ENCODE measurements at regions not wholly inside any gene's neighbourhood (a gene's known extent, or its start where the extent isn't known, plus 50 kb on each side); places are given as distances from the start of the nearest gene placed in this dataset.
A peak's percentile ranks its signal among the peaks of the same experiment; 100 is the strongest.
"Not testable (repeated sequence)": the region's sequence is repeated elsewhere in the genome, so short reads cannot be mapped to it uniquely, and the experiment has no call there.

- peak; percentile 23 for ATAC-seq (ENCODE audit: low read depth)
- Mint-ChIP-seq H3K27ac (peak overlapping the region; percentile 64), H3K4me1 (peaks cover 42% of the 10 kb centered on the region), H3K4me3 (peak overlapping the region; percentile 80), H3K9me3 (no peaks in the 10 kb centered on the region), H3K36me3 (peaks cover 12% of the 10 kb centered on the region), H3K27me3 (no peaks in the 10 kb centered on the region)
- POLR2A ChIA-PET, result interaction anchor here (0.6 to 5.9 kb wide), 11 partner anchors 12 to 230 kb away, joined by 3 to 60 read pairs (median 6); partner anchors contain the start of gene RNF38
- DNase-seq, result peak; percentile 74
Observed at GRCh38 chr9:36486933-36487481, 85.7 kb upstream of the MELK start.

GRCh38 chr9:36486329-36486932 lies 86.3 kb upstream of the MELK start:
- POLR2A ChIA-PET, result interaction anchor here (0.6 to 5.9 kb wide), 10 partner anchors 12 to 229 kb away, joined by 3 to 60 read pairs (median 5); partner anchors contain the start of gene RNF38
- H3K9me3 Mint-ChIP-seq, result no peaks in the 10 kb centered on the region
- H3K36me3 Mint-ChIP-seq, result peaks cover 14% of the 10 kb centered on the region
- H3K4me3 Mint-ChIP-seq, result peak overlapping the region; percentile 80
- ATAC-seq (ENCODE audit: low read depth), result no peak
- no peak for DNase-seq
- H3K4me1 Mint-ChIP-seq, result peaks cover 42% of the 10 kb centered on the region
- H3K27me3 Mint-ChIP-seq, result no peaks in the 10 kb centered on the region
- peak overlapping the region; percentile 64 for H3K27ac Mint-ChIP-seq

- POLR2A ChIA-PET, result interaction anchor here (0.6 to 5.9 kb wide), 10 partner anchors 11 to 228 kb away, joined by 3 to 60 read pairs (median 4); partner anchors contain the start of gene RNF38
- DNase-seq, result no peak
- ATAC-seq (ENCODE audit: low read depth), result no peak
- peaks cover 14% of the 10 kb centered on the region for H3K36me3 Mint-ChIP-seq
- no peaks in the 10 kb centered on the region for H3K9me3 Mint-ChIP-seq
- peak overlapping the region; percentile 64 for H3K27ac Mint-ChIP-seq
- no peaks in the 10 kb centered on the region for H3K27me3 Mint-ChIP-seq
- peaks cover 43% of the 10 kb centered on the region for H3K4me1 Mint-ChIP-seq
- H3K4me3 Mint-ChIP-seq, result peak overlapping the region; percentile 80
Observed at GRCh38 chr9:36485647-36486328, 85.7 kb upstream of the RNF38 start.

GRCh38 chr9:36484124-36484523 lies 84.1 kb upstream of the RNF38 start:
- POLR2A ChIA-PET, result interaction anchor here (5.9 kb wide), 1 partner anchor 26 kb away, joined by 60 read pairs; no protein-coding TSS in a partner anchor
- ATAC-seq (ENCODE audit: low read depth), result no peak
- Mint-ChIP-seq H3K27ac (no peak overlapping the region), H3K9me3 (no peaks in the 10 kb centered on the region), H3K27me3 (no peaks in the 10 kb centered on the region), H3K4me3 (no peak overlapping the region), H3K4me1 (peaks cover 37% of the 10 kb centered on the region), H3K36me3 (peaks cover 17% of the 10 kb centered on the region)
- no peak for DNase-seq

GRCh38 chr9:36479101-36479500 lies 79.0 kb upstream of the RNF38 start:
- H3K4me3 Mint-ChIP-seq, result no peak overlapping the region
- no peak overlapping the region for H3K27ac Mint-ChIP-seq

GRCh38 chr9:36471359-36471758 lies 71.3 kb upstream of the RNF38 start:
- Mint-ChIP-seq H3K9me3 (no peaks in the 10 kb centered on the region), H3K27me3 (no peaks in the 10 kb centered on the region), H3K4me1 (peaks cover 29% of the 10 kb centered on the region), H3K4me3 (peak overlapping the region; percentile 94), H3K27ac (peak overlapping the region; percentile 93), H3K36me3 (peaks cover 22% of the 10 kb centered on the region)
- no peak for ATAC-seq (ENCODE audit: low read depth)
- POLR2A ChIA-PET, result interaction anchor here (1.0 to 3.2 kb wide), 4 partner anchors 11 to 71 kb away, joined by 3 to 33 read pairs (median 5); partner anchors contain the start of gene RNF38
- no peak for DNase-seq

More at GRCh38 chr9:36479101-36479500, 79.0 kb upstream of the RNF38 start:
- H3K27me3 Mint-ChIP-seq, result no peaks in the 10 kb centered on the region
- no peaks in the 10 kb centered on the region for H3K9me3 Mint-ChIP-seq
- peaks cover 13% of the 10 kb centered on the region for H3K36me3 Mint-ChIP-seq
- ATAC-seq (ENCODE audit: low read depth) (no peak), DNase-seq (no peak)
- H3K4me1 Mint-ChIP-seq, result peaks cover 10% of the 10 kb centered on the region
- POLR2A ChIA-PET, result interaction anchor here (1.0 to 1.3 kb wide), 2 partner anchors 9 to 21 kb away, joined by 5 to 6 read pairs; no protein-coding TSS in a partner anchor

GRCh38 chr9:36470643-36471290 lies 70.7 kb upstream of the RNF38 start:
- ATAC-seq (ENCODE audit: low read depth), result peak; percentile 96
- peak; percentile 66 for DNase-seq
- peaks cover 29% of the 10 kb centered on the region for H3K4me1 Mint-ChIP-seq
- no peaks in the 10 kb centered on the region for H3K27me3 Mint-ChIP-seq
- POLR2A ChIA-PET, result interaction anchor here (0.7 to 3.2 kb wide), 5 partner anchors 10 to 79 kb away, joined by 3 to 33 read pairs (median 6); partner anchors contain the start of gene RNF38
- H3K4me3 Mint-ChIP-seq, result peak overlapping the region; percentile 94
- H3K9me3 Mint-ChIP-seq, result no peaks in the 10 kb centered on the region
- H3K36me3 Mint-ChIP-seq, result peaks cover 20% of the 10 kb centered on the region
- peak overlapping the region; percentile 93 for H3K27ac Mint-ChIP-seq

- Mint-ChIP-seq H3K4me3 (no peak overlapping the region), H3K4me1 (peaks cover 43% of the 10 kb centered on the region), H3K27me3 (no peaks in the 10 kb centered on the region), H3K9me3 (no peaks in the 10 kb centered on the region), H3K27ac (no peak overlapping the region), H3K36me3 (peaks cover 32% of the 10 kb centered on the region)
- no peak for ATAC-seq (ENCODE audit: low read depth)
- POLR2A ChIA-PET, result no interaction called here
- DNase-seq, result no peak
Observed at GRCh38 chr9:36463467-36463866, 63.4 kb upstream of the RNF38 start.

GRCh38 chr9:36462245-36462644 lies 62.2 kb upstream of the RNF38 start:
- POLR2A ChIA-PET, result interaction anchor here (0.7 kb wide), 1 partner anchor 55 kb away, joined by 4 read pairs; no protein-coding TSS in a partner anchor
- peaks cover 28% of the 10 kb centered on the region for H3K36me3 Mint-ChIP-seq
- H3K27ac Mint-ChIP-seq, result no peak overlapping the region
- H3K9me3 Mint-ChIP-seq, result no peaks in the 10 kb centered on the region
- H3K4me3 Mint-ChIP-seq, result no peak overlapping the region
- ATAC-seq (ENCODE audit: low read depth) (no peak), DNase-seq (no peak)
- H3K4me1 Mint-ChIP-seq, result peaks cover 51% of the 10 kb centered on the region
- no peaks in the 10 kb centered on the region for H3K27me3 Mint-ChIP-seq

- DNase-seq (no peak), ATAC-seq (ENCODE audit: low read depth) (no peak)
- Mint-ChIP-seq H3K9me3 (no peaks in the 10 kb centered on the region), H3K27ac (peak overlapping the region; percentile 18), H3K27me3 (no peaks in the 10 kb centered on the region), H3K36me3 (peaks cover 32% of the 10 kb centered on the region), H3K4me1 (peaks cover 59% of the 10 kb centered on the region), H3K4me3 (no peak overlapping the region)
- POLR2A ChIA-PET, result interaction anchor here (0.6 to 6.7 kb wide), 3 partner anchors 10 to 43 kb away, joined by 4 to 60 read pairs (median 6); no protein-coding TSS in a partner anchor
Observed at GRCh38 chr9:36461323-36461722, 61.3 kb upstream of the RNF38 start.

GRCh38 chr9:36458430-36458915 lies 58.4 kb upstream of the RNF38 start:
- not testable (repeated sequence) for H3K9me3 Mint-ChIP-seq, H3K27me3 Mint-ChIP-seq
- DNase-seq, result peak; percentile 75
- H3K4me1 Mint-ChIP-seq, result peaks cover 56% of the 10 kb centered on the region
- peaks cover 31% of the 10 kb centered on the region for H3K36me3 Mint-ChIP-seq
- peak; percentile 55 for ATAC-seq (ENCODE audit: low read depth)
- H3K4me3 Mint-ChIP-seq, result peak overlapping the region; percentile 75
- peak overlapping the region; percentile 83 for H3K27ac Mint-ChIP-seq
- POLR2A ChIA-PET, result interaction anchor here (1.2 to 6.7 kb wide), 4 partner anchors 13 to 28 kb away, joined by 4 to 60 read pairs (median 5); no protein-coding TSS in a partner anchor

GRCh38 chr9:36457836-36458429 lies 57.9 kb upstream of the RNF38 start:
- H3K27me3 Mint-ChIP-seq, result no peaks in the 10 kb centered on the region
- no peak for DNase-seq
- H3K9me3 Mint-ChIP-seq, result no peaks in the 10 kb centered on the region
- H3K4me1 Mint-ChIP-seq, result peaks cover 53% of the 10 kb centered on the region
- peak; percentile 46 for ATAC-seq (ENCODE audit: low read depth)
- H3K27ac Mint-ChIP-seq, result peak overlapping the region; percentile 83
- H3K36me3 Mint-ChIP-seq, result peaks cover 26% of the 10 kb centered on the region
- peak overlapping the region; percentile 75 for H3K4me3 Mint-ChIP-seq
- POLR2A ChIA-PET, result interaction anchor here (1.2 to 6.7 kb wide), 4 partner anchors 13 to 29 kb away, joined by 4 to 60 read pairs (median 5); no protein-coding TSS in a partner anchor
